VCaP (cell line): ENCODE measurements at regions not wholly inside any gene's neighbourhood (a gene's known extent, or its start where the extent isn't known, plus 50 kb on each side); places are given as distances from the start of the nearest gene placed in this dataset.

Source experiments
- H3K27ac ChIP-seq: fragments of 450-650 bp; 2 replicates; pipeline ENCODE4 v1.5.1; 2017
- CTCF ChIP-seq: fragments of 450-650 bp; conservative IDR thresholded peaks from 2 replicates; pipeline ENCODE4 v1.5.1; 2017; ENCODE audit warnings: mild to moderate bottlenecking, moderate library complexity

GRCh38 chr21:39018730-39019129 is 164.5 kb downstream of the PSMG1 start:
- no peak overlapping the region for H3K27ac ChIP-seq
- no peak for TF ChIP-seq CTCF

- H3K27ac ChIP-seq, result no peak overlapping the region
- TF ChIP-seq CTCF, result no peak
Observed at GRCh38 chr21:39016740-39017315, 166.4 kb downstream of the PSMG1 start.

DNA sequence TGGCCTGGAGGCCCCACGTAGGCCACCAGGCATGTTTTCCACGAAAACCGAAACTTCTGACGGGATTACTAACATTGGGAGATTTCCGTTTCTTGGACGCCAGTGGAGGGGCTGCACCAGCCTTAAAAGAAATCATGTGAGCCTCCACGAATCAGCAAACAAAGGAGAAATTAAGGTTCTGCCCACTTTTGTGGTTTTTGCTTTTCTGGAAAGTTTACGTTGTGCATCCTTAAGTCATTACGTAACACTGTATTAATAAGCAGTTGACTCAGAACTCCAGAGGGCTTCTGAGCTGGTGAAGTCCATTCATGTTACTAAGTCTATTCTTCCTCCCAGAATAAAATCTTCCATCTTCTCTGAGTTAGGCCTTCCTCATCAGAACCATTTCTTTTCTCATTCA is 168.5 kb downstream of the PSMG1 start:
- no peak for TF ChIP-seq CTCF
- no peak overlapping the region for H3K27ac ChIP-seq

GRCh38 chr21:39012326-39013230 is 170.7 kb downstream of the PSMG1 start:
- no peak overlapping the region for H3K27ac ChIP-seq
- TF ChIP-seq CTCF, result no peak

- H3K27ac ChIP-seq, result no peak overlapping the region
- no peak for TF ChIP-seq CTCF
Observed at GRCh38 chr21:39011911-39012310, 171.3 kb downstream of the PSMG1 start.

- no peak overlapping the region for H3K27ac ChIP-seq
- no peak for TF ChIP-seq CTCF
Observed at GRCh38 chr21:39010629-39011404, 172.4 kb downstream of the PSMG1 start.

- H3K27ac ChIP-seq, result no peak overlapping the region
- TF ChIP-seq CTCF, result no peak
Observed at GRCh38 chr21:39009587-39010225, 173.5 kb downstream of the PSMG1 start.
